ENCODE measurements at regions not wholly inside any gene's neighbourhood (a gene's known extent, or its start where the extent isn't known, plus 50 kb on each side); places are given as distances from the start of the nearest gene placed in this dataset.

GRCh38 chr13:80477661-80478443 lies 136.9 kb upstream of the SPRY2 start (continued):
- TF ChIP-seq HDAC2 (IDR thresholded peaks at IDR 0.05) (no peak), CREB1 (IDR thresholded peaks at IDR 0.05; ENCODE audit: low read depth) (no peak), FOS (IDR thresholded peaks at IDR 0.05; ENCODE audit: borderline replicate concordance, extremely low read depth, insufficient read length) (no peak), MXI1 (IDR thresholded peaks at IDR 0.05; ENCODE audit: low read depth, low read length) (0 out of 2 replicates have a peak, but pooled peaks have one; percentile 60), HSF1 (IDR thresholded peaks at IDR 0.05; ENCODE audit: low read depth, low read length) (no peak), NR2F1 (conservative IDR thresholded peaks at IDR 0.05) (peak; percentile 69), MEF2B (IDR thresholded peaks at IDR 0.05; ENCODE audit: partially characterized antibody, poor library complexity, severe bottlenecking) (peak; percentile 94), YBX1 (IDR thresholded peaks at IDR 0.05) (no peak), EP300 (IDR thresholded peaks at IDR 0.05; ENCODE audit: borderline replicate concordance in 1 of 2, control insufficient read depth in 1 of 2, low read depth in 2 of 2, low read length in 2 of 2) (peak; percentile 93 to 96)
- TF ChIP-seq, protein P1, sequence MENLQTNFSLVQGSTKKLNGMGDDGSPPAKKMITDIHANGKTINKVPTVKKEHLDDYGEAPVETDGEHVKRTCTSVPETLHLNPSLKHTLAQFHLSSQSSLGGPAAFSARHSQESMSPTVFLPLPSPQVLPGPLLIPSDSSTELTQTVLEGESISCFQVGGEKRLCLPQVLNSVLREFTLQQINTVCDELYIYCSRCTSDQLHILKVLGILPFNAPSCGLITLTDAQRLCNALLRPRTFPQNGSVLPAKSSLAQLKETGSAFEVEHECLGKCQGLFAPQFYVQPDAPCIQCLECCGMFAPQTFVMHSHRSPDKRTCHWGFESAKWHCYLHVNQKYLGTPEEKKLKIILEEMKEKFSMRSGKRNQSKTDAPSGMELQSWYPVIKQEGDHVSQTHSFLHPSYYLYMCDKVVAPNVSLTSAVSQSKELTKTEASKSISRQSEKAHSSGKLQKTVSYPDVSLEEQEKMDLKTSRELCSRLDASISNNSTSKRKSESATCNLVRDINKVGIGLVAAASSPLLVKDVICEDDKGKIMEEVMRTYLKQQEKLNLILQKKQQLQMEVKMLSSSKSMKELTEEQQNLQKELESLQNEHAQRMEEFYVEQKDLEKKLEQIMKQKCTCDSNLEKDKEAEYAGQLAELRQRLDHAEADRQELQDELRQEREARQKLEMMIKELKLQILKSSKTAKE (IDR thresholded peaks at IDR 0.05; ENCODE audit: low read depth, poor library complexity, severe bottlenecking), result peak; percentile 89
- TF ChIP-seq, protein P2, sequence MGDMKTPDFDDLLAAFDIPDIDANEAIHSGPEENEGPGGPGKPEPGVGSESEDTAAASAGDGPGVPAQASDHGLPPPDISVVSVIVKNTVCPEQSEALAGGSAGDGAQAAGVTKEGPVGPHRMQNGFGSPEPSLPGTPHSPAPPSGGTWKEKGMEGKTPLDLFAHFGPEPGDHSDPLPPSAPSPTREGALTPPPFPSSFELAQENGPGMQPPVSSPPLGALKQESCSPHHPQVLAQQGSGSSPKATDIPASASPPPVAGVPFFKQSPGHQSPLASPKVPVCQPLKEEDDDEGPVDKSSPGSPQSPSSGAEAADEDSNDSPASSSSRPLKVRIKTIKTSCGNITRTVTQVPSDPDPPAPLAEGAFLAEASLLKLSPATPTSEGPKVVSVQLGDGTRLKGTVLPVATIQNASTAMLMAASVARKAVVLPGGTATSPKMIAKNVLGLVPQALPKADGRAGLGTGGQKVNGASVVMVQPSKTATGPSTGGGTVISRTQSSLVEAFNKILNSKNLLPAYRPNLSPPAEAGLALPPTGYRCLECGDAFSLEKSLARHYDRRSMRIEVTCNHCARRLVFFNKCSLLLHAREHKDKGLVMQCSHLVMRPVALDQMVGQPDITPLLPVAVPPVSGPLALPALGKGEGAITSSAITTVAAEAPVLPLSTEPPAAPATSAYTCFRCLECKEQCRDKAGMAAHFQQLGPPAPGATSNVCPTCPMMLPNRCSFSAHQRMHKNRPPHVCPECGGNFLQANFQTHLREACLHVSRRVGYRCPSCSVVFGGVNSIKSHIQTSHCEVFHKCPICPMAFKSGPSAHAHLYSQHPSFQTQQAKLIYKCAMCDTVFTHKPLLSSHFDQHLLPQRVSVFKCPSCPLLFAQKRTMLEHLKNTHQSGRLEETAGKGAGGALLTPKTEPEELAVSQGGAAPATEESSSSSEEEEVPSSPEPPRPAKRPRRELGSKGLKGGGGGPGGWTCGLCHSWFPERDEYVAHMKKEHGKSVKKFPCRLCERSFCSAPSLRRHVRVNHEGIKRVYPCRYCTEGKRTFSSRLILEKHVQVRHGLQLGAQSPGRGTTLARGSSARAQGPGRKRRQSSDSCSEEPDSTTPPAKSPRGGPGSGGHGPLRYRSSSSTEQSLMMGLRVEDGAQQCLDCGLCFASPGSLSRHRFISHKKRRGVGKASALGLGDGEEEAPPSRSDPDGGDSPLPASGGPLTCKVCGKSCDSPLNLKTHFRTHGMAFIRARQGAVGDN (IDR thresholded peaks at IDR 0.05), result no peak

Data from GM12878 (cell line).